ENCODE measurements at regions not wholly inside any gene's neighbourhood (a gene's known extent, or its start where the extent isn't known, plus 50 kb on each side); places are given as distances from the start of the nearest gene placed in this dataset.
A peak's percentile ranks its signal among the peaks of the same experiment; 100 is the strongest.
"Not testable (repeated sequence)": the region's sequence is repeated elsewhere in the genome, so short reads cannot be mapped to it uniquely, and the experiment has no call there.

GRCh38 chr22:22176929-22177616 is 67.5 kb upstream of the VPREB1 start:
- H2BK15ac ChIP-seq (replicated peaks; ENCODE audit: low read depth): no peak overlapping the region
- no peak overlapping the region for H2BK120ac ChIP-seq (ENCODE audit: low read depth, low read length)
- H3K4me1 ChIP-seq (ENCODE audit: control insufficient read depth, low read depth, low read length): no peaks in the 10 kb centered on the region
- no peak for DNase-seq
- H3K23ac ChIP-seq (ENCODE audit: low read length): no peak overlapping the region
- H4K8ac ChIP-seq (ENCODE audit: low read depth, low read length): no peak overlapping the region
- H2AK5ac ChIP-seq (ENCODE audit: low read length): no peak overlapping the region
- H4K5ac ChIP-seq (ENCODE audit: low read length): no peak overlapping the region
- H3K79me1 ChIP-seq (ENCODE audit: low read length): no peaks in the 10 kb centered on the region
- H3K4me3 ChIP-seq (ENCODE audit: low read length): no peak overlapping the region
- H3K36me3 ChIP-seq (ENCODE audit: control insufficient read depth, insufficient read depth, low read length): no peaks in the 10 kb centered on the region
- H3K18ac ChIP-seq (ENCODE audit: low read length): no peak overlapping the region
- H3K56ac ChIP-seq (ENCODE audit: low read length): no peak overlapping the region
- H3K27ac ChIP-seq (ENCODE audit: low read depth, low read length): no peak overlapping the region
- H2BK5ac ChIP-seq (ENCODE audit: low read length): no peak overlapping the region
- no peak overlapping the region for H3K4ac ChIP-seq (ENCODE audit: low read depth, low read length)
- no peak overlapping the region for H3K9ac ChIP-seq (ENCODE audit: low read length)
- H3K27me3 ChIP-seq (ENCODE audit: insufficient read depth, low read length, poor library complexity): peaks cover 17% of the 10 kb centered on the region
- H3K4me2 ChIP-seq (ENCODE audit: low read length): no peak overlapping the region
- WGBS (ENCODE audit: extremely low coverage, insufficient coverage, low lambda C conversion rate): no CpG with 5 or more reads among the region's 4 CpGs
- no peaks in the 10 kb centered on the region for H3K79me2 ChIP-seq (ENCODE audit: control insufficient read depth, insufficient read depth, low read length)

GRCh38 chr22:22172896-22173628 is 71.5 kb upstream of the VPREB1 start:
- not testable (repeated sequence) for H3K4me1 ChIP-seq (ENCODE audit: control insufficient read depth, low read depth, low read length); H3K27ac ChIP-seq (ENCODE audit: low read depth, low read length); H3K9ac ChIP-seq (ENCODE audit: low read length); H3K4me2 ChIP-seq (ENCODE audit: low read length); H3K79me2 ChIP-seq (ENCODE audit: control insufficient read depth, insufficient read depth, low read length); H3K27me3 ChIP-seq (ENCODE audit: insufficient read depth, low read length, poor library complexity); H3K56ac ChIP-seq (ENCODE audit: low read length); H4K5ac ChIP-seq (ENCODE audit: low read length); H4K8ac ChIP-seq (ENCODE audit: low read depth, low read length); H3K4me3 ChIP-seq (ENCODE audit: low read length); DNase-seq; H3K79me1 ChIP-seq (ENCODE audit: low read length); H2BK15ac ChIP-seq (replicated peaks; ENCODE audit: low read depth); H3K18ac ChIP-seq (ENCODE audit: low read length); H2AK5ac ChIP-seq (ENCODE audit: low read length); H3K4ac ChIP-seq (ENCODE audit: low read depth, low read length); H2BK5ac ChIP-seq (ENCODE audit: low read length); H3K23ac ChIP-seq (ENCODE audit: low read length); H3K36me3 ChIP-seq (ENCODE audit: control insufficient read depth, insufficient read depth, low read length); H2BK120ac ChIP-seq (ENCODE audit: low read depth, low read length)
- WGBS (ENCODE audit: extremely low coverage, insufficient coverage, low lambda C conversion rate): no CpG with 5 or more reads among the region's 6 CpGs

DNA sequence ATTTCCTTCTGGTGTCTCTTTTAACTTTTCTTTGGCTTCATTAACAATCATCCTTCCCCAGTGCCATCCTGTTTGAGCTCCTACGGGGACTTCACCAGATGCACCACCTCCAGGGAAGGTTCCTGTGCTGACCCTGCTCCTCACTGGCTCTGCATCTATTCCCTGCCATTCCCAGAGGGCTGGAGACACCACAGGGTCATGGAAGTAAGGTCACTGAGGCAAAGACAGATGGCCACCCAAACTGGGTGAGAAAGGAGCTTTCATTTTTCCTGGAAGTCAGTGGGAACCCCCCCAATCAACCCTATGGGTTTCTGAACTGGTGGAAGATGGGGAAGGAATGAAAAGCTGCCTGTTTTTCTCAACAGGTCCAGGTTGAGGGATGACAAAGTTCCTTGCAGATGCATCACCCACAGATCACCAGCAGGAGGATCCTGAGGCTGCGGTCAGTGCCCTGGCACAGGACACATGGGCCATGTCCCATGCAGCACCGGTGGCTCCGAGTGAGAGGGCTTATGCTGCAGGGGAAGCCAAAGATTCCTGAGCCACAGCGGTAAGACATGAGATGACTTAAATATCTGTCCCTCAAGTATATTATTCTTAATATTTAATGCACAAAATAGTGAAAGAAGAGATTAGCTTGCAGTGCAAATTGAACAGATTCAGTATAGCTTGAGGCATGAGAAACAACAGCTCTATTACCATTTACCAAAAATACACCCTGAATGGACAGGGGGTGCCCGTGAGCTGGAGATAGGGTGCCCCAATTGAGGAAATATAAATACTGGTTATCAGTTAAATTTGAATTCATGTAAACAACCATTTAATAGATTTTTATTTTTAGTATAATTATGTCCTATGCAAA is 73.0 kb upstream of the VPREB1 start:
- H3K9ac ChIP-seq (ENCODE audit: low read length): no peak overlapping the region
- WGBS (ENCODE audit: extremely low coverage, insufficient coverage, low lambda C conversion rate): no CpG with 5 or more reads among the region's 6 CpGs
- H3K27ac ChIP-seq (ENCODE audit: low read depth, low read length): no peak overlapping the region
- no peak overlapping the region for H2BK5ac ChIP-seq (ENCODE audit: low read length)
- no peak overlapping the region for H3K23ac ChIP-seq (ENCODE audit: low read length)
- no peak overlapping the region for H3K18ac ChIP-seq (ENCODE audit: low read length)
- no peak overlapping the region for H3K4me3 ChIP-seq (ENCODE audit: low read length)
- no peak overlapping the region for H2BK120ac ChIP-seq (ENCODE audit: low read depth, low read length)
- H3K4ac ChIP-seq (ENCODE audit: low read depth, low read length): no peak overlapping the region
- H2AK5ac ChIP-seq (ENCODE audit: low read length): no peak overlapping the region
- H3K4me2 ChIP-seq (ENCODE audit: low read length): no peak overlapping the region
- no peak overlapping the region for H2BK15ac ChIP-seq (replicated peaks; ENCODE audit: low read depth)
- no peaks in the 10 kb centered on the region for H3K36me3 ChIP-seq (ENCODE audit: control insufficient read depth, insufficient read depth, low read length)
- H3K56ac ChIP-seq (ENCODE audit: low read length): no peak overlapping the region
- no peaks in the 10 kb centered on the region for H3K79me2 ChIP-seq (ENCODE audit: control insufficient read depth, insufficient read depth, low read length)
- H3K4me1 ChIP-seq (ENCODE audit: control insufficient read depth, low read depth, low read length): no peaks in the 10 kb centered on the region
- no peak overlapping the region for H4K5ac ChIP-seq (ENCODE audit: low read length)
- no peak overlapping the region for H4K8ac ChIP-seq (ENCODE audit: low read depth, low read length)
- DNase-seq: peak; percentile 55
- H3K27me3 ChIP-seq (ENCODE audit: insufficient read depth, low read length, poor library complexity): peaks cover 7% of the 10 kb centered on the region
- H3K79me1 ChIP-seq (ENCODE audit: low read length): no peaks in the 10 kb centered on the region

- H3K79me2 ChIP-seq (ENCODE audit: control insufficient read depth, insufficient read depth, low read length): no peaks in the 10 kb centered on the region
- H3K4me1 ChIP-seq (ENCODE audit: control insufficient read depth, low read depth, low read length): no peaks in the 10 kb centered on the region
- H3K27me3 ChIP-seq (ENCODE audit: insufficient read depth, low read length, poor library complexity): peaks cover 5% of the 10 kb centered on the region
- H3K4me2 ChIP-seq (ENCODE audit: low read length): no peak overlapping the region
- H3K9ac ChIP-seq (ENCODE audit: low read length): no peak overlapping the region
- H3K4me3 ChIP-seq (ENCODE audit: low read length): no peak overlapping the region
- no peak overlapping the region for H2AK5ac ChIP-seq (ENCODE audit: low read length)
- no CpG with 5 or more reads among the region's 1 CpG for WGBS (ENCODE audit: extremely low coverage, insufficient coverage, low lambda C conversion rate)
- H4K8ac ChIP-seq (ENCODE audit: low read depth, low read length): no peak overlapping the region
- no peak overlapping the region for H4K5ac ChIP-seq (ENCODE audit: low read length)
- H3K56ac ChIP-seq (ENCODE audit: low read length): no peak overlapping the region
- no peak overlapping the region for H2BK15ac ChIP-seq (replicated peaks; ENCODE audit: low read depth)
- no peak overlapping the region for H3K18ac ChIP-seq (ENCODE audit: low read length)
- no peak overlapping the region for H3K27ac ChIP-seq (ENCODE audit: low read depth, low read length)
- DNase-seq: no peak
- H3K23ac ChIP-seq (ENCODE audit: low read length): no peak overlapping the region
- no peak overlapping the region for H3K4ac ChIP-seq (ENCODE audit: low read depth, low read length)
- H2BK5ac ChIP-seq (ENCODE audit: low read length): no peak overlapping the region
- H2BK120ac ChIP-seq (ENCODE audit: low read depth, low read length): no peak overlapping the region
- H3K36me3 ChIP-seq (ENCODE audit: control insufficient read depth, insufficient read depth, low read length): no peaks in the 10 kb centered on the region
- H3K79me1 ChIP-seq (ENCODE audit: low read length): no peaks in the 10 kb centered on the region
Measured at GRCh38 chr22:22169923-22170322, 74.7 kb upstream of the VPREB1 start.

DNA sequence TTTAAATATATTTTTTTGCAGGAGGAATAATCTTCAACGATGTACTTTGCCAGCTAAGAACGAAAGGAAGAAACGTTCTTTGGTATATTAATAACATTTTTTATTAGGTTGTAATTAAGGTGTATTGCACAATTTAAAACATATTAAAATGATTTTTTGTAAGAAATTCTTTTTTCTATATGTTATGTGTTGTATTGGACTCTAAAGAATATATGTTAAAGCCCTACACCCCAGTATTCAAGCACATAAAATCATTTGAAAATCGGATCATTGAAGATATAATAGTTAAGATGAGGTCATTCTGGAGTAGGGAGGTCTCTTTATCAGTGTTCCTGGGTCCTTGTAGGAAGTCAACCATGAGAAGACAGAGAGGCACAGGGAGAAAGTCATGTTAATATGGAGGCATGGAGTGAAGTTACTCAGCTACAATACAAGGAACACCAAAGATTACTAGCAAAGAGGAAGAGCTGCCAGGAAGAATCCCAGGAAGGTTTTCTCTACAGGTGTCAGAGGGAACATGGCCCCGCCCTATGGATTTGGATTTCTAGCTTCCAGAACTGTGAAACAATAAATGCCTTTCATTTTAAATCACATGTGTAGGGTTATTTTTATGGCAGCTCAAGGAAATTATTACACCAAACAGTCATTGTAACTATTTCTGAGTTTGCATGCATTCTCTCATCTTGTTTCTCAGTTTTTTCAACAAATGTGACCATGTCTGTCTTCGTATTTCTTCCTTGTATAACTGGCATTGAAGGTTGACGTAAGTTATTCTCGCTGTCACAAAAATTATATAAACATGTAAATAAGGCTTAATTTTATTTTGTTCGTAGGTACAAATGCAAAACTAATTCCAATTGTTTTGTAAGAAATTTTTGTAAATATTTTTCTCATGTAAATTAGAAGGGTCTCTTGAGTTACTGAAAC is 75.4 kb upstream of the VPREB1 start:
- no peaks in the 10 kb centered on the region for H3K79me2 ChIP-seq (ENCODE audit: control insufficient read depth, insufficient read depth, low read length)
- no peak overlapping the region for H3K4me3 ChIP-seq (ENCODE audit: low read length)
- WGBS (ENCODE audit: extremely low coverage, insufficient coverage, low lambda C conversion rate): no CpG with 5 or more reads among the region's 9 CpGs
- H3K27me3 ChIP-seq (ENCODE audit: insufficient read depth, low read length, poor library complexity): peaks cover 5% of the 10 kb centered on the region
- no peak overlapping the region for H3K4me2 ChIP-seq (ENCODE audit: low read length)
- no peak overlapping the region for H2BK15ac ChIP-seq (replicated peaks; ENCODE audit: low read depth)
- no peak for DNase-seq
- H3K36me3 ChIP-seq (ENCODE audit: control insufficient read depth, insufficient read depth, low read length): no peaks in the 10 kb centered on the region
- H3K27ac ChIP-seq (ENCODE audit: low read depth, low read length): no peak overlapping the region
- no peak overlapping the region for H2BK120ac ChIP-seq (ENCODE audit: low read depth, low read length)
- H2AK5ac ChIP-seq (ENCODE audit: low read length): no peak overlapping the region
- no peak overlapping the region for H3K23ac ChIP-seq (ENCODE audit: low read length)
- H3K9ac ChIP-seq (ENCODE audit: low read length): no peak overlapping the region
- no peak overlapping the region for H2BK5ac ChIP-seq (ENCODE audit: low read length)
- H3K79me1 ChIP-seq (ENCODE audit: low read length): no peaks in the 10 kb centered on the region
- H4K5ac ChIP-seq (ENCODE audit: low read length): no peak overlapping the region
- no peaks in the 10 kb centered on the region for H3K4me1 ChIP-seq (ENCODE audit: control insufficient read depth, low read depth, low read length)
- no peak overlapping the region for H4K8ac ChIP-seq (ENCODE audit: low read depth, low read length)
- H3K56ac ChIP-seq (ENCODE audit: low read length): no peak overlapping the region
- H3K4ac ChIP-seq (ENCODE audit: low read depth, low read length): no peak overlapping the region
- no peak overlapping the region for H3K18ac ChIP-seq (ENCODE audit: low read length)
